BE2C (cell line): ENCODE measurements at regions not wholly inside any gene's neighbourhood (a gene's known extent, or its start where the extent isn't known, plus 50 kb on each side); places are given as distances from the start of the nearest gene placed in this dataset.

ENCODE experiments used
- DNase-seq: peaks from one replicate; pipeline ENCODE4 v3.0.0-alpha.2; 2020
- H3K27me3 ChIP-seq: fragments of 250-450 bp; sonication (Bioruptor Pico); 2 replicates; pipeline ENCODE4 v1.5.1; 2020; ENCODE audit warnings: mild to moderate bottlenecking
- H3K36me3 ChIP-seq: fragments of 250-450 bp; sonication (Bioruptor Pico); 2 replicates; pipeline ENCODE4 v1.5.1; 2020; ENCODE audit warnings: mild to moderate bottlenecking
- H3K4me1 ChIP-seq: fragments of 250-450 bp; sonication (Bioruptor Pico); 2 replicates; pipeline ENCODE4 v1.5.1; 2020
- H3K4me3 ChIP-seq: 2 replicates; pipeline ENCODE4 v1.5.1; 2011; ENCODE audit warnings: low read depth, low read length
- H3K9me3 ChIP-seq: fragments of 250-450 bp; sonication (Bioruptor Pico); 2 replicates; pipeline ENCODE4 v1.5.1; 2020
- CTCF ChIP-seq: IDR thresholded peaks from 2 replicates; pipeline ENCODE4 v1.5.1; 2012; ENCODE audit warnings: mild to moderate bottlenecking, low read depth, low read length

- Histone ChIP-seq H3K36me3 (no peaks in the 10 kb centered on the region), H3K4me1 (no peaks in the 10 kb centered on the region), H3K9me3 (no peaks in the 10 kb centered on the region), H3K27me3 (no peaks in the 10 kb centered on the region), H3K4me3 (no peak overlapping the region)
- no peak for TF ChIP-seq CTCF
- DNase-seq = no peak
Measured at GRCh38 chr2:111685342-111685741, 198.7 kb downstream of the ANAPC1 start.

- Histone ChIP-seq H3K4me1 (no peaks in the 10 kb centered on the region), H3K36me3 (no peaks in the 10 kb centered on the region), H3K27me3 (no peaks in the 10 kb centered on the region), H3K4me3 (no peak overlapping the region), H3K9me3 (no peaks in the 10 kb centered on the region)
- DNase-seq = no peak
- no peak for TF ChIP-seq CTCF
Measured at GRCh38 chr2:111686994-111687393, 197.0 kb downstream of the ANAPC1 start.

- Histone ChIP-seq H3K36me3 (no peaks in the 10 kb centered on the region), H3K4me3 (no peak overlapping the region), H3K4me1 (no peaks in the 10 kb centered on the region), H3K9me3 (no peaks in the 10 kb centered on the region), H3K27me3 (no peaks in the 10 kb centered on the region)
- no peak for TF ChIP-seq CTCF
- DNase-seq = no peak
Measured at GRCh38 chr2:111687911-111688310, 196.1 kb downstream of the ANAPC1 start.

GRCh38 chr2:111688482-111688881, 195.5 kb downstream of the ANAPC1 start:
- DNase-seq = no peak
- TF ChIP-seq CTCF = no peak
- Histone ChIP-seq H3K9me3 (no peaks in the 10 kb centered on the region), H3K4me1 (no peaks in the 10 kb centered on the region), H3K27me3 (no peaks in the 10 kb centered on the region), H3K36me3 (no peaks in the 10 kb centered on the region), H3K4me3 (no peak overlapping the region)

GRCh38 chr2:111689174-111689573, 194.8 kb downstream of the ANAPC1 start:
- Histone ChIP-seq H3K4me1 (no peaks in the 10 kb centered on the region), H3K27me3 (no peaks in the 10 kb centered on the region), H3K4me3 (no peak overlapping the region), H3K36me3 (no peaks in the 10 kb centered on the region), H3K9me3 (no peaks in the 10 kb centered on the region)
- DNase-seq = no peak
- TF ChIP-seq CTCF = no peak

GRCh38 chr2:111689941-111690340, 194.1 kb downstream of the ANAPC1 start:
- Histone ChIP-seq H3K4me3 (no peak overlapping the region), H3K36me3 (no peaks in the 10 kb centered on the region), H3K9me3 (no peaks in the 10 kb centered on the region), H3K4me1 (no peaks in the 10 kb centered on the region), H3K27me3 (no peaks in the 10 kb centered on the region)
- DNase-seq = no peak
- TF ChIP-seq CTCF = no peak
